NCI-H526 treated with DMSO at 0.1 percent for 48 hours (cell line): ENCODE measurements at regions not wholly inside any gene's neighbourhood (a gene's known extent, or its start where the extent isn't known, plus 50 kb on each side); places are given as distances from the start of the nearest gene placed in this dataset.

Experiments
- DNase-seq: peaks from one replicate; lab custom pipeline; 2025; lab: John Stamatoyannopoulos, UW

DNA sequence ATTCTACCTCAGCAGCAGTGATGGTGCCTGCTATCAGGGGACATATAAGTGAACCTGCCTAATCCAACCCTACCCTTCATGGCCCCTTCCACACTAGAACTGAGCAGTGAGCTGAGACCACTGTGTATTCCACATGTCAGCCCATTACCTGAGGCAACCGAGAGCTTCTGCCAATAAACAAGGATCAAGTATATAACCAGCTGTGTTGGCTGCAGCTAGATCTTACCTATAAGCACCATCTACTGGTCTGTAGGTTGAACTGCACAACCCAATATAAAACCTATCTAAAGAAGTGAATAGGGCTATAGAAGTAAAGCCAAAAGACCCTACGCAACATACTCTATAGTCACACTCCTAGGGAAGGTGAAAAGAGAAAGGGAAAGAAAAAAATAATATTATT, 376.9 kb downstream of the HHIPL2 start:
- DNase-seq = peak; percentile 8

DNA sequence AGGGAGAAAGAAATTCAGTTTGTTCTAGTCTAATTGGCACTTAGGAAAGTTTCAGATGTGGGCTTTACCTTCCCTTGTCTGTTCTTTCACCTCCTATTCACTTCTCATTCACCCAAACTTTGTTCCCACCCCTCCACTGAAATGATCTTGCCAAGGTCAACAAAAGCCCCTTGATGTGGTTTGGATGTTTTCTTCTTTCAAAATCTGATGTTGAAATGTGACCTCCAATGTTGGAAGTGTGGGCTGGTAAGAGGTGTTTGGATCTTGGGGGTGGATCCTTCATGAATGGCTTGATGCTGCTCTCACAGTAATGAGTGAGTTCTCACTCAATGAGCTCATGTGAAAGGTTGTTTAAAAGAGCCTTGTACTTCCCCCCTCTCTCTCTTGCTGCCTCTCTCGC, 379.3 kb downstream of the HHIPL2 start:
- DNase-seq = no peak

GRCh38 chr1:222167896-222168295, 380.0 kb downstream of the HHIPL2 start:
- DNase-seq = no peak

- DNase-seq = no peak
Observed at GRCh38 chr1:222167111-222167510, 380.8 kb downstream of the HHIPL2 start.

DNA sequence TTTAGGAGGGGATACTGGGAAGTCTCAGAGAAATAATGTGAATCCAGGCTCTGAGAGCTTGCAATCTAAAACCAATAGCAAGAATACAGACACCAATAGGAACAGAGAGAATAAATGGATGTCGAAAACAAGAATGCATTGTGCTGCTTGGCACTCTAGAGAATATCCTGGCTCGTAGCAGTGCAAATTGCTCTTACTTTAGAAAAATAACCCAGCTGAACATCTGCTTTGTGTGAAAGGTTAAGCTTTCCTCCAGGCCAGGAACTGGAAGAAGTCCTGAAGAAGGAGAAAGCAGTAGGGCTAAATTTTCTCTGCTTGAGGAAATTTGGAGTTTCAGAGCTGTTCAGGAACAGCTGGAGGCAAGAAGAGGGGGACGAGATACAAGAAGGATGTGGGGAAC, 382.3 kb downstream of the HHIPL2 start:
- DNase-seq = no peak

DNA sequence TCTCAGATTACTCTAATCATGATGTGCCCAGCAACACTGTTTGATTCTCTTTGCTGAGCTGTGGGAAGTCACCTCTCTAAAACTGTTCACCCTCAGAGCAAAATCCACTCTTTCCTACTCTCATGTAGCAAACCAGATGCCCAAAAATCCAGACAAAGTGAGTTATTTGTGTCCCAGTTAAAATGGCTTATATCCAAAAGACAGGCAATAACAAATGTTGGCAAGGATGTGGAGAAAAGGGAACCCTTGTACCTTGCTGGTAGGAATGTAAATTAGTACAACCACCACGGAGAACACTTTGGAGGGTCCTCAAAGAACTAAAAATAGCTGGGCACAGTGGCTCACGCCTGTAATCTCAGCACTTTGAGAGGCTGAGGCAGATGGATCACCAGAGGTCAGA, 384.0 kb downstream of the HHIPL2 start:
- DNase-seq = no peak

GRCh38 chr1:222161676-222162075, 386.2 kb downstream of the HHIPL2 start:
- no peak for DNase-seq

- DNase-seq = no peak
Observed at GRCh38 chr1:222157612-222158011, 390.3 kb downstream of the HHIPL2 start.

GRCh38 chr1:222140206-222140605, 398.3 kb upstream of the DUSP10 start:
- DNase-seq = no peak

DNA sequence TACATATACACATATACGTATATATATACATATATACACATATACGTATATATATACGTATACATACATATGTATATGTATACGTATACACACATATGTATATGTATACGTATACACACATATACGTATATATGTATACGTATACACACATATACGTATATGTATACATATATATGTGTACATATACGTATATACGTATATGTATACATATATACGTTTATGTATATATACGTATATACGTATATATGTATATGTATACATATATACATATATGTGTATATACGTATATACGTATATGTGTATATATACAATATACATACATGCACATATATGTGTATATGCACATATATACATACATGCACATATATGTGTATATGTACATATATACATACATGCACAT, 396.2 kb upstream of the DUSP10 start:
- no peak for DNase-seq

GRCh38 chr1:222136869-222137268, 395.0 kb upstream of the DUSP10 start:
- DNase-seq = no peak

DNA sequence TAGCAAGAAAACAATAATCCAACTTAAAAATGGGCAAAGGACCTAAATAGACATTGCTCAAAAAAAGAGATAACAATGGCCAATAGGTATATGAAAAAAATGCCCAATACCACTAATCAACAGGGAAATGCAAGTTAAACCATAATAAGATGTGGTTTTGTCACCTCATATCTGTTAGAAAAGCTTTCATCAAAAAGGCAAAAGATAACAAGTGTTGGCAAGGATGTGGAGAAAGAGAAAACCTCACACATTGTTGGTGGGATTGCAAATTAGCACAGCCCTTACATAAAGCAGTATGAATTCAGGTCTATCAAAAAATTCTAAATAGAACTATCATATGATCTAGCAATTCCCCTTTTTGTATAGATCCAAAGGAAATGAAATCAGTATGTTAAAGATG, 387.2 kb upstream of the DUSP10 start:
- no peak for DNase-seq

GRCh38 chr1:222127526-222128152, 385.8 kb upstream of the DUSP10 start:
- DNase-seq = no peak

GRCh38 chr1:222127096-222127495, 385.2 kb upstream of the DUSP10 start:
- no peak for DNase-seq

DNA sequence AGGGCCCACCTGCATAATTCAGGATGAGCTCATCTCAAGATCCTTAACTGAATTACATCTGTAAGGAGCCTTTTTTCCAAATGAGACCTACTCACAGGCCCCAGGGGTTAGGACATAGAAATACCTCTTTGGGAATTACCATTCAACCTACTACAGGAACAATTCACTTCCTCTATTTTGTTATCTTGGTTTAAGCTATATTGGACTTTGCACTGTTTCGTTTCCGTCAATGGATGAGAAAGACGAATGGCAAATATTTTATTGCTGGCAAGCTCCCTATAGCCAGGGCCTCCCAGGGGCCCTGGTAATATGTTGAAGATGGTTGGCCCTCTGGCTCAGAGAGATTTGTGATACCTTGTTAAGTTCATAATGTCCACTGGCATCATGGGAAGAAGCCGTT, 384.2 kb upstream of the DUSP10 start:
- DNase-seq = no peak

DNA sequence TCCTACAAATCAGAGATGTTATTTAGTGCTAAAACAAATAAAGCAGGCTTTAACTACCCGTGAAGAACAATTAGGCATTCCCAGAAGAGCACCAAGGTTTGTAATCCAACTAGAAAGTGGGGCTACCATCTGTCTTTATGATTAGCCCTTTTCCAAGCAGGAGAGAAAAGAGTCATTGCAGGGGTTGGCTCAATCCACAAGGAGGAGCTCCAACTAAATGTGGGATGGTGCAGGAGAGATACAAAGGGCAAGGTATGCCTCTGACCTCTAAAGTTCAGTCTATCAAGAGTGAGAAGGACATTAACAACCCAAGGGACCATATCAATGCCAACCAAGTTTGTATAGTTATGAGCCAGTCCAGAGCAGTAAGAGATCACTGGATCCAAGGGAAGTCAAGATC, 382.7 kb upstream of the DUSP10 start:
- no peak for DNase-seq

- DNase-seq = no peak
Observed at GRCh38 chr1:222123111-222123510, 381.2 kb upstream of the DUSP10 start.

DNA sequence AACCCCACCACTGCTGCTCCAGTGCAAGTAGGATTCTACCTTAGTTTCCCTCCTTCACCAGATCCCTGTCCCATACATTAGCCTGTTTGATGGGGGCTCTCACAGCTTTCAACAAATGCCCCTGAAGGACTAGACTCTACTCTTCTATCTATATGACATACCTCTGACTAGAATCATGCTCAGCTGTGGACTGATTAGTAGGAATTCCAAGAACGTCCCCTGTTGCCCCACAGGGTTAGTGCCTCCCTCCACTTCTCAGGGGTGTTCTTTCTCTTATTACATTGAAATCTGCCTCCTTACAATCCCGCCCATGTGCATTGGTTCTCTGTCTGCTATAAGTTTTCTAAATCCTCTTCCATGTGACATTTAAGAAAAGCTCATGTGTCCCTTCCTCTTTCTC, 375.9 kb upstream of the DUSP10 start:
- no peak for DNase-seq

DNA sequence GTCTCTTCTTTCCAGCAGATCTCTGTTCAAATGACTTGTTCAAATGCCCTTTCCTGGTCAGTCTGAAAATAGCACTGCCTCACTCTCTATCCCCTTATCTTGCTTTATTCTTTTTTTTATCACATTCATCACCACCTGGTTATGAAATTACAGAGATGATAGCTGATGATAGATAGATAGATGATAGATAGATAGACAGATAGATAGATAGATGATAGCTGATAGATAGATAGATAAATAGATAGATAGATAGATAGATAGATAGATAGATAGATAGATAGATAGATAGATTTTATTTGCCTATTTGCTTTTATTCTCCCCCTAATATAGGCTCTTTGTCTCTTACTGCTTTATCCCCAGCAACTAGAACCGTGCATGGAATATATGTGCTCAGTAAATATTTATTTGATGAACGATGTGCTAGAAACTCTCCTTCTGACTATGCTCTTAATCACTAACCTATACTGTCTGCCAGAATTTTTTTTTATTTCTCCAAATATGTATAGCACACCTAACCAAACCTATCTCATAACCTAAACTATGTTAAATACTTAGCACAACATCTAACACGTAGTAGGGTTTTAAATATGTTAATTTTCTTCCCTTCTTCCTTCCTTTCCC, 372.8 kb upstream of the DUSP10 start:
- no peak for DNase-seq

DNA sequence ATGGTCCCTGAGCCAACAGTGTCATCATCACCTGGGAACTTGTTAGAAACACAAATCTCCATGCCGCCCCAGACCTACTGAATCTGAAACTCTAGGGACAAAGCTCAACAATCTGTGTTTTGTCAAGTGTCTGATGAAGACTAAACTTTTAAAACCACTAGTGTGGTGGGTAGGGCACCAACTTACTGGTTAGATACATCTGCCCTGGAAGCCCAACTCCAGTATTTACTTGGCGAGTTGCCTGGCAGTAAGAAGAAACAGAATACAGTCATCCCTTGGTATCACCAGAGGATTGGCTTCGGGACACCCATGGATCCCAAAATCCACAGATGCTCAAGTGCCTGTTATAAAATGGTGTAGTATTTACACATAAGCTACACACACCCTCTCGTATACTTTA, 367.9 kb upstream of the DUSP10 start:
- DNase-seq = no peak

DNA sequence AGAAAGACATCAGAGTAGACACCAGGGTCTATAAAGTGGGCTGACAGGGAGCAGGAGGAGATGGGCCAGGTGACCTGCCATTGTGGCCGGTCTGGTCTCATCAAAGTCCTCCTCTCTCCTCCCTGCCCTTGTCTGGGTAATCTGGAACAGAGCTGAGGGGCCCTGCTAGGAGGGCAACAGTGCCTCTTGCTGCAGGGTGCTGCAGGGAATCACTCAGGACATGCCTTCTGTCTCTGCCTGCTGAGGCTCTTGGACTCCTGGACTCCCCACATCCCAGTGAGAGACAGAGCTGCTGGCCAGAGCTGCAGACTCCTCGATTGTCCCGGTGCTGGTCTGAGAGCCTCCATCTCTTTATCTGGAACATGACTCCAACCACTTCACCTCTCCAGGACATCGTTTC, 366.1 kb upstream of the DUSP10 start:
- no peak for DNase-seq

GRCh38 chr1:222107267-222107666, 365.4 kb upstream of the DUSP10 start:
- DNase-seq = peak; percentile 24

GRCh38 chr1:222106377-222106776, 364.5 kb upstream of the DUSP10 start:
- DNase-seq = no peak

DNA sequence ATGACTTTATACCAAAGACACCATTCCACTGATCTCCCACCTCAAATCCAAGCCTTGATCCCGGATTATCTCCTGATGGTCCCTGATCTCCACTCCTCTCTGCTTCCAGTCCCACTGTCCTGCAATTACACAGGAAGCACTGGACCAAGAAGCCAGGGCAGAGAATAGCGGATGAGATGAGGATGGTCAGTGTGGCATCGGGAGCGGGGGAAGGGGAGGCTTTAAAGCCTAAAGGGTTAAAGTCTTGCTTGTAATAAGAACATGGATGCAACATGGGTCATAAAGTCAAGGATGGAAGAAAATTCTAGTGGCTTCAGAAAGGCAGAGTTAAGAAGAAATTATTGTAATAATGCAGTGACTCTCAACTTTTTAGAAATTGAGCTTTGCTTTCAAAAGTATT, 364.0 kb upstream of the DUSP10 start:
- no peak for DNase-seq
